Liver (tissue), 3 donors: ENCODE measurements at regions not wholly inside any gene's neighbourhood (a gene's known extent, or its start where the extent isn't known, plus 50 kb on each side); places are given as distances from the start of the nearest gene placed in this dataset.
"Not testable (repeated sequence)": the region's sequence is repeated elsewhere in the genome, so short reads cannot be mapped to it uniquely, and the experiment has no call there.

Experiments used
- EGR1 ChIP-seq, 2 donors: IDR thresholded peaks; 2 replicates each; pipeline ENCODE4 v1.6.1; 2016 to 2018; ENCODE audit warnings: antibody characterized with exemption in 2 of 2, low read depth in 2 of 2
- GABPA ChIP-seq, 2 donors: IDR thresholded peaks in 1 of 2; conservative IDR thresholded peaks in 1 of 2; 2 replicates each; pipeline ENCODE4 v1.6.1; 2016; ENCODE audit warnings: antibody characterized with exemption in 2 of 2, mild to moderate bottlenecking in 1 of 2, moderate library complexity in 1 of 2
- HNF4G ChIP-seq: IDR thresholded peaks from 2 replicates; pipeline ENCODE4 v1.6.1; 2016; ENCODE audit warnings: antibody characterized with exemption
- JUND ChIP-seq, 2 donors: IDR thresholded peaks; 2 replicates each; pipeline ENCODE4 v1.6.1; 2016; ENCODE audit warnings: antibody characterized with exemption in 2 of 2
- RAD21 ChIP-seq, 2 donors: IDR thresholded peaks; 2 replicates each; pipeline ENCODE4 v1.6.1; 2016; ENCODE audit warnings: antibody characterized with exemption in 2 of 2, mild to moderate bottlenecking in 2 of 2
- TAF1 ChIP-seq: conservative IDR thresholded peaks from 2 replicates; pipeline ENCODE4 v1.6.1; 2016; ENCODE audit warnings: antibody characterized with exemption, mild to moderate bottlenecking
- YY1 ChIP-seq: IDR thresholded peaks from 2 replicates; pipeline ENCODE4 v1.6.1; 2016; ENCODE audit warnings: antibody characterized with exemption, mild to moderate bottlenecking
- ZBTB33 ChIP-seq: IDR thresholded peaks from 2 replicates; pipeline ENCODE4 v1.6.1; 2016; ENCODE audit warnings: antibody characterized with exemption
- TF ChIP-seq, protein P1 (sequence below): fragments of 150-350 bp; IDR thresholded peaks from 2 replicates; pipeline ENCODE4 v1.5.1; 2017; ENCODE audit warnings: improper control_type of control experiment, low read depth, low read length; ENCODE audit not compliant: missing input control
- TF ChIP-seq, protein P2 (sequence below): IDR thresholded peaks from 2 replicates; pipeline ENCODE4 v1.6.1; 2016; ENCODE audit warnings: antibody characterized with exemption
- donor health status: healthy.
- donor health status: healthy.

GRCh38 chr6:14419224-14419623 is 301.7 kb downstream of the CD83 start:
- TF ChIP-seq YY1; RAD21 (IDR thresholded peaks at IDR 0.05); ZBTB33; GABPA (IDR thresholded peaks at IDR 0.05 in 1 of 2, conservative IDR thresholded peaks at IDR 0.05 in 1 of 2); TAF1; JUND (IDR thresholded peaks at IDR 0.05); EGR1 (IDR thresholded peaks at IDR 0.05; ENCODE audit: low read depth in 2 of 2); HNF4G: not testable (repeated sequence)
- TF ChIP-seq, protein P1, sequence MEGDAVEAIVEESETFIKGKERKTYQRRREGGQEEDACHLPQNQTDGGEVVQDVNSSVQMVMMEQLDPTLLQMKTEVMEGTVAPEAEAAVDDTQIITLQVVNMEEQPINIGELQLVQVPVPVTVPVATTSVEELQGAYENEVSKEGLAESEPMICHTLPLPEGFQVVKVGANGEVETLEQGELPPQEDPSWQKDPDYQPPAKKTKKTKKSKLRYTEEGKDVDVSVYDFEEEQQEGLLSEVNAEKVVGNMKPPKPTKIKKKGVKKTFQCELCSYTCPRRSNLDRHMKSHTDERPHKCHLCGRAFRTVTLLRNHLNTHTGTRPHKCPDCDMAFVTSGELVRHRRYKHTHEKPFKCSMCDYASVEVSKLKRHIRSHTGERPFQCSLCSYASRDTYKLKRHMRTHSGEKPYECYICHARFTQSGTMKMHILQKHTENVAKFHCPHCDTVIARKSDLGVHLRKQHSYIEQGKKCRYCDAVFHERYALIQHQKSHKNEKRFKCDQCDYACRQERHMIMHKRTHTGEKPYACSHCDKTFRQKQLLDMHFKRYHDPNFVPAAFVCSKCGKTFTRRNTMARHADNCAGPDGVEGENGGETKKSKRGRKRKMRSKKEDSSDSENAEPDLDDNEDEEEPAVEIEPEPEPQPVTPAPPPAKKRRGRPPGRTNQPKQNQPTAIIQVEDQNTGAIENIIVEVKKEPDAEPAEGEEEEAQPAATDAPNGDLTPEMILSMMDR: not testable (repeated sequence)
- TF ChIP-seq, protein P2, sequence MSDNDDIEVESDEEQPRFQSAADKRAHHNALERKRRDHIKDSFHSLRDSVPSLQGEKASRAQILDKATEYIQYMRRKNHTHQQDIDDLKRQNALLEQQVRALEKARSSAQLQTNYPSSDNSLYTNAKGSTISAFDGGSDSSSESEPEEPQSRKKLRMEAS: not testable (repeated sequence)
